HG02610 (cell line): ENCODE measurements at regions not wholly inside any gene's neighbourhood (a gene's known extent, or its start where the extent isn't known, plus 50 kb on each side); places are given as distances from the start of the nearest gene placed in this dataset.

Experiments
- ATAC-seq: cut with Tn5 transposase; IDR thresholded peaks from one replicate; pipeline ENCODE4 v1.9.1; 2021; ENCODE audit warnings: mild to moderate bottlenecking, moderate library complexity; ENCODE audit not compliant: unreplicated experiment

DNA sequence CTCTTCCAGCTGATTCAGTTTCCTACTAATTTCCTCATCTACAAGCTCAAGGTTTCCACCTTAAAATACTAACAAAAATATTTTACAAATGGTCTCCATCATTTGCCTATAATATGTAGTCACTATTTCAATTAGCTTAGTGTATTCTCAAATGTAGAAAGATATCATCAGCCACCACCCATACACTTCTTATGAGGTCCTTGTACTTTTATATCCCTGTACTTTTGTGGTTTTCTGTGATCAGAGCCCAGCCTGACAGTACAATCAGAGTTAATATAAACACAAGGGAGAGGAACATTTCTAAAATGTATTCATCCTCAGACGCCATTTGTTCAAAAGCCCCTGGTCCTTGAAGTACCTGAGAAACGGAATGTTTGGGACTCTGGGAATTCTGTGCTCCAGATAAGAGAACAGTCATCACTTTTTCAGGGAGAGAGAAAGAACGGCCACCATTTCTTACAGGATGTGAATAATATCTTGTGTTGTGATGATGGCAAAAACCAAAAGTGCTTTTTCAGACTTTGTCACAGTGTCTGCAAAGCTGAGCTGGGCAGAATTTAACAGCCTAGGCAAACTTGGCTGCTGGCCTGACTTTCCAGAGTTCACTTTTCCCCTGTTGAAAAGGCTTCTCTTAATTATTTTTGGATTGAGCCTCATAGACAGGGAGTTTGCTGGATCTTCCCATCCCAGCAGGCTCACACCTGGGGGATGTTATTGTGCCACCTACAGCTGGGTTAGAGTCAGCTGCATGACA lies 361.7 kb upstream of the ACVR2A start:
- no peak for ATAC-seq

DNA sequence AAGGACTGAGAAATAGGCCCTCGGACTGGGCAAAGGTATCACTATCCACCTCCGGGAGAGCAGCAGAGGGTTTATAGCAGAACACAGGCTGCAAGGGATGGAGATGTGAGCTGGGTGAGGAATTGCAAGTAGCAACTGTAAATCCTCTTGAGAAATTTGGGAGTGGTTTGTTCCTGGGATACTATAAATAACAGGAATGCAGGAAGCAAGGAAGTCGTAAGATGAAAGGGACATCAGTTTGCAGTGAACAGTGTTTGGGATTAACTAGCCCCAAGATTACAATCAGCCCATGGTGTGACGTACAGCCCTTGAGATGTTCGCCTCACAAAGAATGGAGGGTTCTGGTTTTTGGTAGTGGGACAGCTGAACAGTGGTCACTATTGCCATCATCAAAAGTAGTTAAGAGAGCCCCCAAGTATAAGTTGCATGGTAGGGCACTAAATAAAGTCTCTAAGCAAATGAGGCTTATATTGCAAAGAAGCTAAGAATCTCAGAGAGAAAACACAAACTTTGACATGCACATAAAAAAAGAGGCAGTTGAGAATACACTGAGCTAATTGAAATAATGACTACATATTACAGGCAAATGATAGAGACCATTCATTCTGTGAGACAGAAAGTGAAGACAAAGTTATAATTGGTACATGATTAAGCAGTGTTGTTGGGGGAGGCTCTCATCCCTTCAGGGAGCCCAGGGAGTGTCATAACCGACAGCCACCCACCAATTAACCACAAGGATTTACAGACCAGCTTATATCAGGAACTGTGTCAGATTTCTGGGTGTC lies 362.5 kb upstream of the ACVR2A start:
- no peak for ATAC-seq

DNA sequence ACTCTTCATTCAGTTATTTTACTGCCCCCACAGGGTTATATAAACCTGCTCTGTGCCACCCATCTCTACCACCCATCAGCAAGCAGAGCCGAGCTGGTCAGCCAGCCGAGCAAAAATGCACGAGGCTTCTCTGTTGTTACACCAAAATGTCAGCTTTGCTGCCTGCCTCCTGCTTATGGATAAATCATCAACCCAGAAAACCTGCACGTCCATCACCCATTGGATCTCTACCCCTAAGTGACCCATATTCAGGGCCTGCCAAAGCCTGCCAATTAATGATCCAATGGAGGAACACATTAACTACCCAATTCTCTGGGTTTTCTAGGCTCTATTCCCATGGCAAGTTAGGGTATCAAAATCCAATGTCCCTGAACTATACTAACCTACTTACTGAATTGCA lies 365.5 kb upstream of the ACVR2A start:
- ATAC-seq, result no peak

DNA sequence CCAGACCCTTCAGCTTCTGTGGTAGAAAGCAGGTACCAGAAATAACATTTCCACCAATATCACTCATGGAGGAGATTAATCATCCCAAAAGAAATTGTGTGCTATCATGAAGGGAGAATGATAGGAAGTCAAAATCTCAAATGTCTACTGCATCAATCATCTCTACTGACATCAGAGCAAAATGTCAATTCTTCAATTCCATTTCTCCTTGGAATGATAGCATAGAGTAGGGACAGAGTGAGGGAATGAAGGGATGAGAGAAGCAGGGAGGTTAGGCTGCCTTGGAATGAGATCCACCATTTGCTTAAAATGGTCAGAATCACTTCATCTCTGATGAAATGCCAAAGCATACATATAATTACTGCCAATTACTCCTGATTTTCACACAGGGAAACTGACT lies 371.8 kb upstream of the ACVR2A start:
- no peak for ATAC-seq

DNA sequence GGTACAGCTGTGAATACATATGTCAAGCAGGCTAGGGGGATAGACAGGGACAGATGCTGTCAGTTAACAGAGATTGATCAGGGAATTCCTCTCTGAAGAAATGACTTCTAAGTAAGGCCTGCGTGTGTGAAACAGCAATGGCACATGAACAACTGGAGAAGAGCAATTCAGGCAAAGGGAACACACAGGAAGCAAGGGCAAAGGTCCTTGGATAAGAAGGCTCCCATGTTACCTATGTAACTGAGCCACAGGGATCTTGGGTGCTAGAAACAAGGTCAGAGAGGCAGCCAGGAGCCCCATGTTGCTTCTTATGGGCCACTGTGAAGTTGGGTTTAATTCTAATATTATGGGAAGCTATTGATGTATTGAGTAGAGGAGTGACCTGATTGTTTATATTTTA lies 373.7 kb upstream of the ACVR2A start:
- ATAC-seq, result no peak

DNA sequence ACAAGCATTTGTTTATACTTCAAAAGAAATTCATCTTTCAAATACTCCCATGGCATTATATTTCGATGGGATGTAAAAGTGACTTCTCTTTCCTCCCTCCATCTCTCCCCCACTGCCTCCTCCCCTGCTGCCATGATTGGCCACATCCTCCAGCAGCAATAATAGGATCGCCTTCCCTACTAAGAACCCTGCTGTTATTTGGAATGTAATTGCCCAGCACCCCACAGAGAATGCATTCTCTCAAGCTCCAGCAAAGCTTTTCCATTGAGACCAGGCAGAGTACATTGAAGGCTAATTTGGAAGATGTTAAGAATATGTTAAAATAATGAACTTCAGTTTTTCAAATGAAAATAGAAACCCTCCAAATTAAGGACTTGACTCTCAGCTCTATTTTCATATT lies 375.4 kb upstream of the ACVR2A start:
- ATAC-seq, result no peak

DNA sequence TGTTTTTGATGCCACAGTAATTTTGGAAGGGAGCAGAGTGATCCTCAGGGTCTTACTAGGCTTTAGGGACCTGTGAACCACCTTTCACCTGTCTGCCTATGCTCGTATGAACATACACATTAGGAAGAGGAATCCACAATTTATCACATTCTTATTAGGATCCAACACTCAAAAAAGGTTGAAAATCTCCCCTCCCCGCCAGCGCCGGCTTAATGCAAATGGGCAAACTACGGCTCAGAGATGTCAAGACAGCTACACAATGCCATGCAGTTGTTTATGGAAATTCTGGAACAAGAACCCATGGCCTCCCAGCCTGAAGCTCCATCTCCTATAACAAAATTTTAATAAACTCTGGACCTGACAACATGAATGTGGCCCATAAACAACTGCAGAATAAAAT lies 375.9 kb upstream of the ACVR2A start:
- no peak for ATAC-seq

DNA sequence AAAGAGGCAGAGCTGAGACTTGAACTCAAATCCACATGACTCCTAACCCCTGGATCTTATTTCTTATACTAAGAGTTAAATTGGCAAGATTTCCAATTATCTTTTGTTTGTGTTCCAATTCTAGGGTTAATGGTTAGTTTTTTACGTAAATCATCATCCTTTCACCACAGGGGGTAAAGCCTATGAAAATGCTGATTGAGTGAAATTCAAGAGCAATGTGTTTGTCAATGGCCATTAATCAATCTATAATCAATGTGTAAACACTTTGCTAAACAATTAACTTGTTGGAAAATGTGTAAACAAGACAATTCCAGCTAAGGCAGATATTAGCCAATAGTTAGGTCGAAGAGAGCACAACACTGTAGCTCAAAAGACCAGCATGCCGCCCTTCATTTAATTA lies 376.5 kb upstream of the ACVR2A start:
- ATAC-seq, result no peak

DNA sequence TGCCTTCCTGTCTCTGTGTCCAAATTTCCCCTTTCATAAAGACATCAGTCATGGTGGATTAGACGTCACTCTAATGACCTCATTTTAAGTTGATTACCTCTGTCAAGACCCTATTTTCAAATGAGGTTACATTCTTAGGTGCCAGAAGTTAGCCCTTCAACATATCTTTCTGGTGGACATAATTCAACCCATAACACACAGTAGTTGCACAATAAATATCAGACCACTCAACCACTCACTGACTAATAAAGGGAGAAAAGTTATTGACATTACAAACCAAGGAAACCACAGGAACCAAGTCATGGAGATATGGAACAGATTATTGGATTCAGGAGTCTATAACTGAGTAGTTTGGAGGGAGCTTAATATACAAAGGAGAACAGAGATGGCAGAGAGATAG lies 377.4 kb upstream of the ACVR2A start:
- ATAC-seq, result no peak

DNA sequence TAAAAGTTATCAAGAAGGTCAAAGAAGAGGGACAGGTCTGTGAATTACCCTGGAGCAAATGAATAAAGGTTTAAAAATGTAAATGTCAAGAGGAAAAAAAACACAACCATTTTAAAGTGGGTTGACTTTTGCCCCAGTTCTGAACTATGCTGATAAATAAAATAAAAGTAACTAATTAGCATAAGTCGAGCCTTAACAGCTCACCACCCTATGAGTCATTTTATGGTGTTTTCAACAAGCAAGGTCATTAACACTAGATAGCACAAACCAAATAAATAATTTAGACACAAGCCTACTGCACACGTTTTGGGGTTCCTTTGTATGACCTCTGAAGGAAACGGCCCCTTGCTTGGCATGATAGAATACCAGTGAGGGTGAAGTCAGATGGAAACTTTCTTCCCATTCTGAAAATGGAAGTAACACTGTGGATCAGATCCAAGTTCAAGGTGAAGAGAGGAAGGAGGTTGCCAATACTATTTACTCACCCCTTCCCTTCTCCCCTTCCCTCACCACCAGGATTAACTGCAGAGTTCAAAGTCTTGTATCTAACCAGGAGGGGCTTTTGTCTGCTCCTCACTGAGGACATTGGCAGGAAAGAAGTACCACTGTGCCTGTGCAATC lies 380.0 kb upstream of the ACVR2A start:
- no peak for ATAC-seq

DNA sequence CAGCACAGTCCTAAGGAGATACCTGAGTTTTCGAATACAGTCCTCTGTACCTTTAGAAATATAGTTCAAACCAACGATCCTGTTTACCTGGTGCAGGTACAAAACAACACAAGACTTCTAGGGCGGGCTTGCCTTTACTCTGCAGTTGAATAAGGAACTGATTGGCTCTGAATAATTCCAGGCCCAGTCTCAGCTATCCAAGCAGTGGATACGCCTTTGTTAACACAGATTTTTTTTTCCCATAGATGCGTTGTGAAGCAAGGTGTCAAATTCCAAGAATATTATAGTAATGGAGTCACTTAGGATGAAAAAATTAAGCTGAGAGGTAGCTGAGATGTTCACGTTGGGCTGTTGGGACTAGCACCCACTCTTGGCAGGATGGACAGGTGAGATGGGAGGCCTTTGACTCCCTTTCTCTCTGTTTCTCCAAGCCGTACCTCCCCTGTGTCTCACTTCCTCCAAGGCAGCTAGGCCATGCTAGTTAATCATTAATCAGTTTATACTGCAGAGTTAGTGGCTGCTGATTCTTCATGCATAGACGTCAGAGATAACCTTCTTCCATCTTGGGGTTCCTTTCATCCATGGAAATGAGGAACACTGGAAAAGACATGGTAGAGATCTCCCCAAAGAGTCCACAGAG lies 380.8 kb upstream of the ACVR2A start:
- ATAC-seq, result no peak

DNA sequence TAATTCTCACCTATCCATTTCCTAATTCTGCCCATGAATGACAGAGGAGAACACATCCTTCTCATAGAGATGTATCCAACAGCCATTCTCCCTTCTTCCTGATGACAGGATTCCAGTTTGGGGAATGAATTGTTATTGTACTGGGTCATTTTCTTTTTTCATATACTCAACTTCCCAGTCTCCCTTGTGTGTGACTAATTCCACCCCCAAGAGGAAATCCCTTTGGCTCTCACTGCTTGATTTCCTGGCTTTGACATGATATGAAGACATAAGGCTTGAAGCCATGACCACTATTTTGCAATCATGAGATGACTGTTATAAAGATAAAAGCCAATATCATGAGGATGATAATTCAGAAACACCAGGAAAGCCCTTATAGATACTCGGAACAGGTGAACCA lies 384.7 kb upstream of the ACVR2A start:
- ATAC-seq, result no peak

DNA sequence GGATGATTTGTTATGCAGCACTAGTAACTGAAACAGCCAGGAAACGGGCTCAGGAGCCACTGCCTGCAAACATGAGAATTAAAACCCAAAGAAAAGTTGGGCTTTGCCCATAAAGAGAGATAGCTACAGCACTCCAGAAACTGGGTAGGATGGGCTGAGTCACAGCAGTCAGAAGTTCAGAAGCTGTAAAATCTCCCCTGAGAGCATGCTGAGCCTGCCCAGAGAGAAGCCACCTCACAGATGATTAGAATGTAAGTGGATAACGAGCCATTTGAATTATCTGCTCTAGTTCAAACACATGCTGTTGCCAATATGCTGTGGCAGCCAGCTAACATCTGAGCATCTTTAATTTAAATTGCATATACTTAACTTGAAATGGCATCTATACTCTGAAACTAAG lies 388.1 kb upstream of the ACVR2A start:
- no peak for ATAC-seq

DNA sequence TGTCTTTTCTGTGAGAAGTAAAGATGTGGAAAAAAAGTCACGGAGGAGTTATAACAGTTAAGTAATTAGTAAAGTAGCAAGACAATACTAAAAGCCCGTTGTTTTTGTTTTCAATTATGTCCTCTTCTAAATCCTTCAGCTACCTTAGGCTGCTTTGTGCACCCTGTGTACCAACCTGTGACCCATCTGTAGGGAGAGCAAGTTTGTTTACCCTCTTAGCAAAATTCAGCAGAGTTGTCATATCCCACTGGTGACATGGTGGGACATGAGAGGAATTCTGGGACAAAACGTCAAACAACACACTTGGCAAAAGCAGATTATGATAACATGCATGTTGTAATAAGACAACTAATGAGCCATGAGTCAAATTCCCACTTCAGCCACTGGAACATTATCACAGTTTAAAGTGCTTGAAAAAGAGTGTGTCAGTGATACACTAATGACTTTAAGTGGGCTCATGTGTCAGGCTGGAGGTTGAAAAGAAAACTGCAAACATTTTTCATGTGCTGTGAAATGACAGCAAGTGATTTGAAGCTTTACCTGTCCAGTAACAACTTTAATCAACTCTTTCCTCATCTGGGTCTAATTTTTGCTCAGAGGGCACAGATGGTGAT lies 392.8 kb upstream of the ACVR2A start:
- ATAC-seq, result no peak

DNA sequence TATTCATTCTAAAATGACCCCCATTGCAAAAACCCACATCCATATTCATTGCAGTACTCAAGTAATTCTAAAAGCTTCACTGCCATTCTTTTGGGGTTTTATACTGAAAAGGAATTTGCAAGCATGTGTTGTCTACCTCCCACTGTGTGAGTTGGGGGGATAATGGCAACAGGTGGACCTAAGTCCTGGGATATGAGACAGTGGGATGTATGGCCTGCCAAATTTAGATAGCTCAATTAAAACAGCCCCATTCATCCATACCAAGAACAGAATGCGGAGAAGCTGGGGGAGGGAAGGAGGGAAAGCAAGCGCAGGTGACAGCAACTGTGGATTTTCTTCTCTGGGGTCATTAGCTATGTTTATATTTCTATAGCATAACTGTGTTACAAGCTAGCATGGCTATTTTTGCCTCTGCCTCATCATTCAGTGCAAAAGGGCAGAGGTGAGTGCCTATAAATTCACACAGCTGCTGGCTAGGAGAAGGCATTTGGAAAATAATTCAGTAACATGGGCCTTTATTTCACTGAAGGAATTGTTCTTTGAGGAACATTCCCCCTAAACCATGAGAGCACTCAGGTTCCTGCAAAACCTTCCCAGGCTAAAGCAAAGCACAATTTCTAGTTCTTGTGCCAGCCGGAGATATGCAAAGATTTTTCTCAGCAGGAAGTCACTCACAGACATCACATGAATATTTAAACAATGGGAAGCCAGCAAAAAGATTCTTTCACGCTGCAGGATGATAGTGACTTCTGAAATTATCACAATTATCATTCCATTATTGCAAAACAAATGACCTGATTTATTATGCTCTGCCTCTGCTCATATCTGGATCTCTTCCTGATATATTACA lies 393.9 kb upstream of the ACVR2A start:
- no peak for ATAC-seq

DNA sequence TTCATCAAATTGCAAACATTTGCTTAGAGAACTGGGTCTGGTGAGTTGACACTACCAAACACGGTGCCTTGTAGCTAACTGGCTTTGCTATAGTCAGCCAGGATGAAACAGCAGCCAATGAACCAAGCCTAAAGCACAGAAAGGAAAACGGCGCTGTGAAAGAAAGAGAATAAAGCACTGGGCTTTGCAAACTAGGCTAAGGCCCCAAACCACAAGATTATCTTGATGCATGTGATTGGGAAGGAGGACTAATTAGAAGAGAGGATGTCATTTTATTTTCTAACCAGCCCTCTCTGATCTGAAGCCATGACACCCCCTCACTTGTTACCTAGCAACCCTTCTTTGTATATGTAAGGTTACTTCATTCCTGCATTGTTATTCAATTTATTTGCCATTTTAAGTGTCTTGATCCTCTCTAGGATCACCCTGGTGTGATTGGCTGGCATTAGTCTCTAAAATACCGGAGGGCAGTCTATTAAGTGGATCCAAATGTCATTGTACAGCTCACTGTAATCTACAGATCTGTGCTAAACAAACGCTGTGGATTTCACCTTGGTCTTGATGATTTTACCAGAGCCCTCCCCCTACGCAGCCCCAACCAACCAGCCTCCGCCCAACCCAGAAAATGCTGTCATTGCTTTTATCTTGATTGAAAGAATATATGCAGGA lies 395.4 kb upstream of the ACVR2A start:
- ATAC-seq, result no peak

DNA sequence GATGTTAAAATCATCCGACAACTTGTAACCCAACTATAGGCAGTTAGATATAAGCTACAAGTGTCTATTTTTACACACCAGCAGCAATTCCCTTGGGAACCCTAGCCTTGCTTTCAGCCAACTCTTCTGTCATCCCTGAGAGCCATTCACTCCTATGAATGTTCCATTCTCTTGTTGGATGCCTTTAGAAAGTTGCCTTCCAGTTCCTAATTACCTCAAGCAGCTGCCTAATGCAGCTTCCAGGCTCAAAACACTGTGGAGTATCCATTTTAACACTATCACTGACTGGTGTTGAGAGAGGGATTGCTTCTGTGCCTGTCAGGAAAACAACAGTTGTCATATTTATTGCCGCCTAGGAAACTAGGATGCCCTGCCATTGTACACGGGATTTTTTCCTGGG lies 402.0 kb upstream of the ACVR2A start:
- ATAC-seq, result no peak

DNA sequence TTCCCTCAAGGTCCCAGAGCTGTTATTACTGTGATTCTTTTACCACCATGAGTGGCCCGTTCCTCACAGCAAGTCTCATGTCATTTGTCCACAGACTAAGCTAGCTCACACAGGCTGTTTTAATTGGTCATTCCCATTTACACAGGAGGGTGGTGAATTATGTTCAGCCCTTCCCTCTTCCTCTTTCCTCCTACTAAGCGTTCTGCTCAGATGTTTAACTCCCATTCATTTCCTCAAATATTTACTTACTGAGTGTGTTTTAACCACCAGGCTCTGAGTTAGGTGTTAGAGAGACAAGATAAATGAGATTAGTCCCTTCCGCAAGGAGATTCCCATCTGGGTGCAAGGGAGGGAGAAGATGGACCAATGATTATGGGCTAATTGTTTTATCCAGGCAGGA lies 403.6 kb upstream of the ACVR2A start:
- ATAC-seq, result no peak

DNA sequence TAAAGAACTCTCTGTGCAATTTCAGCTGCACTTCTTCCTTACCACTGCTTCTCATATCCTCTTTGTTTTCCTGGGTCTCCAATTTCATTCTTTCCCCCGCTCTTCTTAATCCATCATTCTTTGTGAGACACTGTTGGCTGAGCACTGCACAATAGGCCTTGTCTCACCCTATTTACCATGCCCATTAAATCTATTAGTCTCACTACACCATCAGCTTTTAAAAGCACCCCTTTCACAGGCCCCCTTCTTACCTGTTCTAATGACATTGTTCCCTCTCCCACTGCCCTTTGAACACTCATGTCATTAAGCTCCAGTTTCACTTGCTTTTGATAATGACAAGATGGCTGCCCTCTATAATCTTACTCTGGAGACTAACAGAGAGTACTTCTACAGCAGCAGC lies 404.1 kb upstream of the ACVR2A start:
- no peak for ATAC-seq

DNA sequence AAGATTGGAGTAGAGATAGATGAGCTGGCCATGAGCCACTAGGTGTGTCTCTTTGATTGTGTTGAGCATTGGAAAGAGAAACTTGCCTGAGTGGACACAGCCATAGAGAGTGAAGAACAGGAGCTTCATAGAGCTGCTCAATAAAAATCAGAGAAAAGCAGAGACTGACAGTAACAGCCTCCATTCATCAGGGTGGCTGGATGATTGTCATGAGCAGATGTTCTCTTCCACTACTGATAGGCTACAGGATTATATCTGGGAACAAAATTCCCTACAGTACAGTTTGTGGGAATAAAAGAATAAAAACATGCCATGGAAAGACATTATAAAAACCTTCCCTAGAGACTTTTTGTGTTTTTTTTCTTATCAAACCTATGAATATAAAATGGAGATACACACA lies 404.8 kb upstream of the ACVR2A start:
- no peak for ATAC-seq
